H9 (cell line): ENCODE measurements at regions not wholly inside any gene's neighbourhood (a gene's known extent, or its start where the extent isn't known, plus 50 kb on each side); places are given as distances from the start of the nearest gene placed in this dataset.

ENCODE experiments used
- DNase-seq: peaks from one replicate; pipeline ENCODE4 v3.0.0-alpha.2; 2017
- H2AFZ ChIP-seq: one replicate; pipeline ENCODE4 v1.6.1; 2013; ENCODE audit warnings: mild to moderate bottlenecking, low read length, control low read depth, moderate library complexity
- H2AK5ac ChIP-seq: 2 replicates; pipeline ENCODE4 v1.6.1; 2013; ENCODE audit warnings: low read length, control low read depth, mixed read lengths; ENCODE audit not compliant: insufficient read length
- H2BK120ac ChIP-seq: one replicate; pipeline ENCODE4 v1.6.1; 2013; ENCODE audit warnings: low read depth, mild to moderate bottlenecking, low read length, control low read depth, inconsistent platforms; ENCODE audit not compliant: poor library complexity, severe bottlenecking
- H2BK12ac ChIP-seq: 2 replicates; pipeline ENCODE4 v1.6.1; 2013; ENCODE audit warnings: low read length, control low read depth, mixed read lengths, low read depth; ENCODE audit not compliant: insufficient read length
- H2BK15ac ChIP-seq: 2 replicates; pipeline ENCODE4 v1.6.1; 2013; ENCODE audit warnings: low read depth, low read length, control low read depth
- H2BK20ac ChIP-seq: one replicate; pipeline ENCODE4 v1.6.1; 2013; ENCODE audit warnings: low read depth, mild to moderate bottlenecking, low read length, control low read depth, inconsistent platforms; ENCODE audit not compliant: poor library complexity, severe bottlenecking
- H2BK5ac ChIP-seq: 2 replicates; pipeline ENCODE4 v1.6.1; 2013; ENCODE audit warnings: low read length, control low read depth, mixed read lengths; ENCODE audit not compliant: insufficient read length
- H3K14ac ChIP-seq: 2 replicates; pipeline ENCODE4 v1.6.1; 2013; ENCODE audit warnings: low read length, control low read depth; ENCODE audit not compliant: insufficient read depth
- H3K18ac ChIP-seq: 2 replicates; pipeline ENCODE4 v1.6.1; 2013; ENCODE audit warnings: low read depth, mild to moderate bottlenecking, mixed read lengths, low read length, control low read depth; ENCODE audit not compliant: insufficient read length
- H3K23ac ChIP-seq: 2 replicates; pipeline ENCODE4 v1.6.1; 2013; ENCODE audit warnings: low read length, control low read depth, mixed read lengths, low read depth; ENCODE audit not compliant: insufficient read length
- H3K23me2 ChIP-seq: 2 replicates; pipeline ENCODE4 v1.6.1; 2013; ENCODE audit warnings: low read depth, mild to moderate bottlenecking, mixed read lengths, low read length, control low read depth; ENCODE audit not compliant: insufficient read length, poor library complexity, severe bottlenecking
- H3K27ac ChIP-seq: 2 replicates; pipeline ENCODE4 v1.5.1; 2013; ENCODE audit warnings: low read length, control low read depth, mixed read lengths, low read depth; ENCODE audit not compliant: insufficient read length
- H3K27me3 ChIP-seq: 2 replicates; pipeline ENCODE4 v1.6.1; 2013; ENCODE audit warnings: low read length, control low read depth, inconsistent platforms; ENCODE audit not compliant: insufficient read depth
- H3K4ac ChIP-seq: 2 replicates; pipeline ENCODE4 v1.6.1; 2013; ENCODE audit warnings: low read depth, mild to moderate bottlenecking, control low read depth, inconsistent platforms, low read length, moderate library complexity
- H3K4me1 ChIP-seq: 2 replicates; pipeline ENCODE4 v1.6.1; 2013; ENCODE audit warnings: low read length, control low read depth, inconsistent platforms; ENCODE audit not compliant: insufficient read depth
- H3K4me2 ChIP-seq: 2 replicates; pipeline ENCODE4 v1.6.1; 2013; ENCODE audit warnings: low read length, control low read depth, mixed read lengths; ENCODE audit not compliant: insufficient read length, insufficient read depth
- H3K56ac ChIP-seq: 2 replicates; pipeline ENCODE4 v1.6.1; 2013; ENCODE audit warnings: low read depth, mild to moderate bottlenecking, mixed read lengths, low read length, control low read depth; ENCODE audit not compliant: insufficient read length
- H3K79me1 ChIP-seq: 2 replicates; pipeline ENCODE4 v1.6.1; 2013; ENCODE audit warnings: low read depth, mild to moderate bottlenecking, moderate library complexity, low read length, control low read depth, inconsistent platforms; ENCODE audit not compliant: insufficient read depth, poor library complexity, severe bottlenecking
- H3K79me2 ChIP-seq: 2 replicates; pipeline ENCODE4 v1.6.1; 2013; ENCODE audit warnings: low read length, control low read depth, inconsistent platforms; ENCODE audit not compliant: insufficient read depth
- H3K9ac ChIP-seq: 2 replicates; pipeline ENCODE4 v1.6.1; 2013; ENCODE audit warnings: low read length, control low read depth, mixed read lengths; ENCODE audit not compliant: insufficient read length; ENCODE audit errors: extremely low read depth
- H3K9me3 ChIP-seq: one replicate; pipeline ENCODE4 v1.6.1; 2013; ENCODE audit warnings: low read depth, low read length, inconsistent platforms; ENCODE audit not compliant: control insufficient read depth
- H3T11ph ChIP-seq: one replicate; pipeline ENCODE4 v1.6.1; 2013; ENCODE audit warnings: mild to moderate bottlenecking, low read length, control low read depth, inconsistent platforms
- H4K20me1 ChIP-seq: one replicate; pipeline ENCODE4 v1.6.1; 2013; ENCODE audit not compliant: control insufficient read depth, insufficient read length, insufficient read depth
- H4K5ac ChIP-seq: 2 replicates; pipeline ENCODE4 v1.6.1; 2013; ENCODE audit warnings: low read depth, mild to moderate bottlenecking, mixed read lengths, low read length, control low read depth; ENCODE audit not compliant: insufficient read length
- H4K8ac ChIP-seq: replicated peaks from 2 replicates; pipeline ENCODE4 v1.6.1; 2013; ENCODE audit warnings: low read length, control low read depth, mixed read lengths, low read depth; ENCODE audit not compliant: insufficient read length
- H4K91ac ChIP-seq: 2 replicates; pipeline ENCODE4 v1.6.1; 2013; ENCODE audit warnings: low read depth, mild to moderate bottlenecking, moderate library complexity, mixed read lengths, low read length, control low read depth; ENCODE audit not compliant: insufficient read length
- H3K27ac Mint-ChIP-seq, 3 experiments: 2 replicates in 2 of 3; 3 replicates in 1 of 3; pipeline ENCODE4 v1.8.0; 2020 to 2021; ENCODE audit warnings: mixed read lengths in 3 of 3, mild to moderate bottlenecking in 1 of 3, moderate library complexity in 1 of 3
- H3K27me3 Mint-ChIP-seq: 2 replicates; pipeline ENCODE4 v1.8.0; 2021; ENCODE audit warnings: low read depth, mild to moderate bottlenecking, moderate library complexity, mixed read lengths
- H3K36me3 Mint-ChIP-seq, 3 experiments: 2 replicates in 2 of 3; 3 replicates in 1 of 3; pipeline ENCODE4 v1.8.0; 2020 to 2021; ENCODE audit warnings: low read depth in 3 of 3, mixed read lengths in 3 of 3; ENCODE audit not compliant: insufficient read depth in 1 of 3
- H3K4me1 Mint-ChIP-seq, 2 experiments: 2 replicates each; pipeline ENCODE4 v1.8.0; 2020; ENCODE audit warnings: mixed read lengths in 2 of 2
- H3K4me3 Mint-ChIP-seq, 2 experiments: 2 replicates in 1 of 2; 3 replicates in 1 of 2; pipeline ENCODE4 v1.8.0; 2020 to 2021; ENCODE audit warnings: mild to moderate bottlenecking in 2 of 2, mixed read lengths in 2 of 2, moderate library complexity in 1 of 2
- H3K9me3 Mint-ChIP-seq, 2 experiments: 2 replicates in 1 of 2; 3 replicates in 1 of 2; pipeline ENCODE4 v1.8.0; 2020; ENCODE audit warnings: mild to moderate bottlenecking in 2 of 2, mixed read lengths in 2 of 2, moderate library complexity in 1 of 2
- WGBS: extraction: QIAGEN DNeasy Blood & Tissue Kit; methylation state at CpG from one replicate; pipeline ENCODE4 v1.1.7; 2013; ENCODE audit warnings: missing lambda C conversion rate, low lambda C conversion rate, mixed read lengths; ENCODE audit not compliant: insufficient read length; ENCODE audit errors: extremely low coverage; 5-methylcytosine and 5-hydroxymethylcytosine counted together
- TF ChIP-seq, protein P1 (sequence below): fragments of 200-600 bp; sonication (generic); conservative IDR thresholded peaks from 3 replicates; pipeline ENCODE4 v1.8.0; 2021; ENCODE audit warnings: antibody characterized with exemption, mild to moderate bottlenecking

DNA sequence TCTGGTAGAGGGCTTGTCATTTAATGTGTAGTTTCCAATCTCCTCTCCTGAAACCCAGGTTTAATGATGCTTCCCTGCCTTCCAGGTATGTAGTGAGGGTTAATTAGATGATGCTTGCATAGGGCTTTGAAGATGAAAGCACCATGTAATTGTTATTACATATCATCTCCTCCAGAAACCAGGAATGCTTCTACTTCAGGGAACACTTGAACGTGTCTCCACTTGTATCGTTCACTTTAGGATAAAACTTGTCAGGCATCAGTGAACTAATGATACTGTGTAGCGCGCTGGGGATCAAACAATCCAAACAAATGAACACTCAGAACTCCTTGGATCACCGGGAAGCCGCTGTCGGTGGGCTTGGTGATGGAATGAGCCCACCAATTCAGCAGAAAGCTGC is 260.9 kb upstream of the FZD8 start:
- H3K18ac ChIP-seq = no peak overlapping the region
- DNase-seq = no peak
- Mint-ChIP-seq H3K4me1 (peaks cover 12 to 13% of the 10 kb centered on the region in 2 experiments), H3K27ac (no peak overlapping the region), H3K36me3 (no peaks in the 10 kb centered on the region), H3K4me3 (no peak overlapping the region), H3K27me3 (peaks cover 3% of the 10 kb centered on the region; the same call in 1 of the 2 replicates), H3K9me3 (no peaks in the 10 kb centered on the region)
- TF ChIP-seq, protein P1, sequence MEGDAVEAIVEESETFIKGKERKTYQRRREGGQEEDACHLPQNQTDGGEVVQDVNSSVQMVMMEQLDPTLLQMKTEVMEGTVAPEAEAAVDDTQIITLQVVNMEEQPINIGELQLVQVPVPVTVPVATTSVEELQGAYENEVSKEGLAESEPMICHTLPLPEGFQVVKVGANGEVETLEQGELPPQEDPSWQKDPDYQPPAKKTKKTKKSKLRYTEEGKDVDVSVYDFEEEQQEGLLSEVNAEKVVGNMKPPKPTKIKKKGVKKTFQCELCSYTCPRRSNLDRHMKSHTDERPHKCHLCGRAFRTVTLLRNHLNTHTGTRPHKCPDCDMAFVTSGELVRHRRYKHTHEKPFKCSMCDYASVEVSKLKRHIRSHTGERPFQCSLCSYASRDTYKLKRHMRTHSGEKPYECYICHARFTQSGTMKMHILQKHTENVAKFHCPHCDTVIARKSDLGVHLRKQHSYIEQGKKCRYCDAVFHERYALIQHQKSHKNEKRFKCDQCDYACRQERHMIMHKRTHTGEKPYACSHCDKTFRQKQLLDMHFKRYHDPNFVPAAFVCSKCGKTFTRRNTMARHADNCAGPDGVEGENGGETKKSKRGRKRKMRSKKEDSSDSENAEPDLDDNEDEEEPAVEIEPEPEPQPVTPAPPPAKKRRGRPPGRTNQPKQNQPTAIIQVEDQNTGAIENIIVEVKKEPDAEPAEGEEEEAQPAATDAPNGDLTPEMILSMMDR = no peak
- H2BK15ac ChIP-seq = no peak overlapping the region
- H3K79me1 ChIP-seq = no peaks in the 10 kb centered on the region
- H2BK5ac ChIP-seq = no peak overlapping the region
- no peak overlapping the region for H2BK20ac ChIP-seq
- no CpG with 5 or more reads among the region's 7 CpGs for WGBS
- no peak overlapping the region for H2BK12ac ChIP-seq
- no peaks in the 10 kb centered on the region for H3K27me3 ChIP-seq
- H2AFZ ChIP-seq = no peak overlapping the region
- H3T11ph ChIP-seq = no peak overlapping the region
- H3K4me1 ChIP-seq = peaks cover 2% of the 10 kb centered on the region; the same call in 1 of the 2 replicates
- no peaks in the 10 kb centered on the region for H3K9me3 ChIP-seq
- H3K23ac ChIP-seq = no peak overlapping the region
- no peaks in the 10 kb centered on the region for H3K79me2 ChIP-seq
- H2AK5ac ChIP-seq = no peak overlapping the region
- H3K4me2 ChIP-seq = no peak overlapping the region
- no peaks in the 10 kb centered on the region for H4K20me1 ChIP-seq
- H4K8ac ChIP-seq = no peak overlapping the region
- H3K4ac ChIP-seq = no peak overlapping the region
- H3K14ac ChIP-seq = no peak overlapping the region
- H3K56ac ChIP-seq = no peak overlapping the region
- H3K23me2 ChIP-seq = no peaks in the 10 kb centered on the region
- H4K91ac ChIP-seq = no peak overlapping the region
- no peak overlapping the region for H2BK120ac ChIP-seq
- no peak overlapping the region for H4K5ac ChIP-seq
- H3K9ac ChIP-seq = no peak overlapping the region
- H3K27ac ChIP-seq = no peak overlapping the region
